ENCODE measurements at regions not wholly inside any gene's neighbourhood (a gene's known extent, or its start where the extent isn't known, plus 50 kb on each side); places are given as distances from the start of the nearest gene placed in this dataset.

DNA sequence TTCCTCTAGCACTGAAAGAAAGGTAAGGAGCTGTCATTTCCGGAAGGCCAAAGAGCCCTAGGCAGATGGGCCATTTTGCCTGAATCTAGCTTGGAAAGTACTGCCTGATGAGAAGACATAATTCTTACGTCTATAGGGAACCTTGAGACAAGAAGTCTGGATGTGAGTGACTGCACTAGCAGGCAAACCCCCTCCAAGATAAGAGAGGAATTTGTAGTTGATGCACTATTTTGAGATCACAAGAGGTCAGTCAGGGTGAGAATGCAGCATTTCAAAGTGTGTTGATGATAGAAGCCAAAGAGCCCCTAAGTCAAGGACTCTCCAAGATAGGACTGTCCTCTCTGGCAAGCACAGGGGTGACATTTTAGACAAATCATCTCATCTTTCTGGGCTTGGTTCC is 99.2 kb downstream of the HES1 start:
- no peak overlapping the region for H3K4me3 ChIP-seq (ENCODE audit: low read depth, low read length)
- CTCF ChIA-PET: no interaction called here

DNA sequence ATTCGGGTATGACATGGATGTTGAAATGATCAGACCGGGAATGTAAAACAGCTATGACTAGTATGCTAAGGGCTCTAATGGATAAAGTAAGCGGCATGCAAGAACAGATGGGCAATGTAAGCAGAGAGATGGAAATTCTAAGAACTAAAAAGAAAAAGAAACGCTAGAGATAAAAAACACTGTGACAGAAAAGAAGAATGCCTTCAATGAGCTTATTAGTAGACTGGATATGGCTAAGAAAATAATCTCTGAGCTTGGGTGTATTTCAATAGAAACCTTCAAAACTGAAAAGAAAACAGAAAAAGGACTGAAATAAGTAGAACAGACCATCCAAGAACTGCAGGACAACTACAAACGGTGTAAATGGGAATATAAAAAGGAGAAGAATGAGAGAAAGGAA is 101.2 kb downstream of the HES1 start:
- no peak for DNase-seq (ENCODE audit: low read depth, low spot score)
- no peak overlapping the region for H3K4me3 ChIP-seq (ENCODE audit: low read depth, low read length)
- POLR2A ChIA-PET: no interaction called here
- CTCF ChIA-PET: no interaction called here
- TF ChIP-seq, protein P1, sequence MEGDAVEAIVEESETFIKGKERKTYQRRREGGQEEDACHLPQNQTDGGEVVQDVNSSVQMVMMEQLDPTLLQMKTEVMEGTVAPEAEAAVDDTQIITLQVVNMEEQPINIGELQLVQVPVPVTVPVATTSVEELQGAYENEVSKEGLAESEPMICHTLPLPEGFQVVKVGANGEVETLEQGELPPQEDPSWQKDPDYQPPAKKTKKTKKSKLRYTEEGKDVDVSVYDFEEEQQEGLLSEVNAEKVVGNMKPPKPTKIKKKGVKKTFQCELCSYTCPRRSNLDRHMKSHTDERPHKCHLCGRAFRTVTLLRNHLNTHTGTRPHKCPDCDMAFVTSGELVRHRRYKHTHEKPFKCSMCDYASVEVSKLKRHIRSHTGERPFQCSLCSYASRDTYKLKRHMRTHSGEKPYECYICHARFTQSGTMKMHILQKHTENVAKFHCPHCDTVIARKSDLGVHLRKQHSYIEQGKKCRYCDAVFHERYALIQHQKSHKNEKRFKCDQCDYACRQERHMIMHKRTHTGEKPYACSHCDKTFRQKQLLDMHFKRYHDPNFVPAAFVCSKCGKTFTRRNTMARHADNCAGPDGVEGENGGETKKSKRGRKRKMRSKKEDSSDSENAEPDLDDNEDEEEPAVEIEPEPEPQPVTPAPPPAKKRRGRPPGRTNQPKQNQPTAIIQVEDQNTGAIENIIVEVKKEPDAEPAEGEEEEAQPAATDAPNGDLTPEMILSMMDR (IDR thresholded peaks at IDR 0.05; ENCODE audit: insufficient read depth, low read length, missing control alignments): no peak

More for the DNA sequence above, 99.2 kb downstream of the HES1 start:
- POLR2A ChIA-PET: no interaction called here
- DNase-seq (ENCODE audit: low read depth, low spot score): no peak
- TF ChIP-seq, protein P1 (IDR thresholded peaks at IDR 0.05; ENCODE audit: insufficient read depth, low read length, missing control alignments): no peak

DNA sequence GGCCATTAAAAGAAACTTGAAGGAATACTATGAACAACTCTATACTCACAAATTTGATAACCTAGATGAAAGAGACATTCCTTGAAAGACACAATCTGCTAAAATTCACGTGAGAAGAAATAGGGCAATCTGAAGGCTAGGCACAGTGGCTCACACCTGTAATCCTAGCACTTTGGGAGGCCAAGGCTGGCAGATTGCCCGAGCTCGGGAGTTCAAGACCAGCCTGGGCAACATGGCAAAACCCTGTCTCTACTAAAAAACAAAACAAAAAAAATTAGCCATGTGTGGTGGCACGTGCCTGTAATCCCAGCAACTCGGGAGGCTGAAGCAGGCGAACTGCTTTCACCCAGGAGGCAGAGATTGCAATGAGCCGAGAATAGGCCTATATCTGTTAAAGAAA is 104.8 kb downstream of the HES1 start:
- H3K4me3 ChIP-seq (ENCODE audit: low read depth, low read length): no peak overlapping the region
- TF ChIP-seq, protein P1 (IDR thresholded peaks at IDR 0.05; ENCODE audit: insufficient read depth, low read length, missing control alignments): no peak
- DNase-seq (ENCODE audit: low read depth, low spot score): no peak
- POLR2A ChIA-PET: no interaction called here
- CTCF ChIA-PET: no interaction called here

DNA sequence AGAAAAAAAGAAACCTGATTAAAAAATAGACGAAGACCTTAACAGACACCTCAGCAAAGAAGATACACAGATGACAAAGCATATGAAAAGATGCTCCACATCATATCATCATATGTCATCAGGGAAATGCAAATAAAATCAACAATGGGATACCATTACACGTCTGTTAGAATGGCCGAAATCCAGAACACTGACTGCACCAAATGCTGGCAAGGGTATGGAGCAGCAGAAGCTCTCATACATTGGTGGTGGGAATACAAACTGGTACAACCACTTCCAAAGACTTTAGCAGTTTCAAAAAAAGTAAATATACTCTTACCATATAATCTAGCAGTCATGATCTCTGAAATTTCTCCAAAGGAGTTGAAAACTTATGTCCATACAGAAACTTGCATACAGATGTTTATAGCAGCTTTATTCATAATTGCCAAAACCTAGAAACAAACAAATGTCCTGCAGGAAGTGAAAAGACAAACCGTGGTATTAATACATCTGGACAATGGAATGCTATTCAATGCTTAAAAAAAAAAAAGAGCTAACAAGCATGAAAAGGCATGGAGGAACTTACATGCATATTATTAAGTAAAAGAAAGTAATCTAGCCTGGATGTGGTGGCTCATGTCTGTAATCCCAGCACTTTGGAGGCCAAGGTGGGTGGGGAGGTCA is 107.4 kb downstream of the HES1 start:
- CTCF ChIA-PET: no interaction called here
- DNase-seq (ENCODE audit: low read depth, low spot score): no peak
- POLR2A ChIA-PET: no interaction called here
- TF ChIP-seq, protein P1 (IDR thresholded peaks at IDR 0.05; ENCODE audit: insufficient read depth, low read length, missing control alignments): no peak
- H3K4me3 ChIP-seq (ENCODE audit: low read depth, low read length): no peak overlapping the region

DNA sequence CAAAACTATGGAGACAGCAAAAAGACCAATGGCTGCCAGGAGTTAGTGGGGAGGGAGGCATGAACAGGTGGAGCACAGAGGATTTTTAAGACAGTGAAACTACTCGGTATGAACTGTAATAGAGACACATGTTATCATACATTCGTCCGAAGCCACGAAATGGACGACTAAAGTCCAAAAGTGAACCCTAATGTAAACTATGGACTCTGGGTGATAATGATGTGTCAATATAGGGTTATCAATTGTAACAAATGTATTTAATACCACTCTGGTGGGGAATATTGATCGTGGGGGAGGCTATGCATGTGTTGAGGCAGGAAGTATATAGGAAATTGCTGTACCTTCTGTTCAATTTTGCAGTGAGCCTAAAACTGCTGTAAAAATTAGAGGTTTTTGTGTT is 107.0 kb downstream of the CPN2 start:
- ChIA-PET POLR2A (no interaction called here), CTCF (no interaction called here)
- no peak overlapping the region for H3K4me3 ChIP-seq (ENCODE audit: low read depth, low read length)
- no peak for DNase-seq (ENCODE audit: low read depth, low spot score)
- TF ChIP-seq, protein P1 (IDR thresholded peaks at IDR 0.05; ENCODE audit: insufficient read depth, low read length, missing control alignments): no peak

DNA sequence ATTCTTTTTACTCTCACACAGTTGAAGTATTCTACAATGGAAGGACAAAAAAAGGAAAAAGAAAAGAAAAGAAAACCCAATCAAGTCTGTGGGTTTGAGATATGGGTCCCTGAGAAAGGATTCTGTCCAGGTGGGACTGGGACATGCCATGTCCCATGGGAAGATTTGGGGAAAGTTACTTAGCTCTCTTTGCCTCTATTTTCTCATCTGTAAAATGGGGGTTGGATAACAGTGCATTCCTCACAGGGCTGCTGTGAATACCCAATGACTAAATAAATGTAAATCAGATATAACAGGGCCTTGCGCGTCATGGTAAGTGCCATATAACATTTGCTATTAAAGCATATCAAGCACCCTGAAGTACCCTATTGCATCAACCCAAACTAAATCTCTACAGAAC is 105.7 kb downstream of the CPN2 start:
- ChIA-PET CTCF (interaction anchor here (0.9 kb wide), 1 partner anchor 71 kb away, joined by 3 read pairs; no protein-coding TSS in a partner anchor), POLR2A (no interaction called here)
- no peak for DNase-seq (ENCODE audit: low read depth, low spot score)
- H3K4me3 ChIP-seq (ENCODE audit: low read depth, low read length): no peak overlapping the region
- TF ChIP-seq, protein P1 (IDR thresholded peaks at IDR 0.05; ENCODE audit: insufficient read depth, low read length, missing control alignments): no peak

Data from AG04449 (cell line).